ENCODE measurements at regions not wholly inside any gene's neighbourhood (a gene's known extent, or its start where the extent isn't known, plus 50 kb on each side); places are given as distances from the start of the nearest gene placed in this dataset.
A peak's percentile ranks its signal among the peaks of the same experiment; 100 is the strongest.
"Not testable (repeated sequence)": the region's sequence is repeated elsewhere in the genome, so short reads cannot be mapped to it uniquely, and the experiment has no call there.

GRCh38 chr5:126683912-126684311 is 83.2 kb downstream of the PHAX start:
- intact Hi-C loops (cut with micrococcal nuclease) = no loop called here
- no peak for TF ChIP-seq CTCF (IDR thresholded peaks at IDR 0.05)
- no peak for DNase-seq
- H3K4me3 Mint-ChIP-seq = no peak overlapping the region
- H3K27ac Mint-ChIP-seq = no peak overlapping the region
- no peak overlapping the region for H3K9ac ChIP-seq (ENCODE audit: insufficient read depth, low read length, poor library complexity, severe bottlenecking)
- H3K4me1 ChIP-seq (ENCODE audit: control insufficient read depth in 1 of 2, insufficient read depth in 2 of 2, low read length in 2 of 2) = peaks cover 13% of the 10 kb centered on the region in 2 donors
- H4K20me1 ChIP-seq (ENCODE audit: insufficient read depth, low read length) = no peaks in the 10 kb centered on the region
- H3K9me3 Mint-ChIP-seq = peaks cover 0 to 3% (median 0%) of the 10 kb centered on the region in 7 donors
- H3K4me2 ChIP-seq (replicated peaks; ENCODE audit: extremely low read depth, low read length, poor library complexity, severe bottlenecking) = no peak overlapping the region
- no peaks in the 10 kb centered on the region for H3K36me3 ChIP-seq (replicated peaks in 1 of 2; ENCODE audit: control insufficient read depth in 1 of 2, insufficient read depth in 2 of 2, low read length in 2 of 2)
- no peaks in the 10 kb centered on the region for H3K27me3 ChIP-seq (ENCODE audit: control insufficient read depth in 2 of 2, insufficient read depth in 2 of 2, low read length in 2 of 2)
- peaks cover 11% of the 10 kb centered on the region for H3K79me2 ChIP-seq (ENCODE audit: insufficient read depth, low read length)
- no peak overlapping the region for H2AFZ ChIP-seq (ENCODE audit: insufficient read depth, low read depth, low read length, poor library complexity, severe bottlenecking)
- no peak overlapping the region for H3K4me3 ChIP-seq (replicated peaks in 1 of 3; ENCODE audit: low read depth in 2 of 3, low read length in 3 of 3)
- H3K36me3 Mint-ChIP-seq = no peaks in the 10 kb centered on the region
- no peak overlapping the region for H3K27ac ChIP-seq (ENCODE audit: low read depth in 1 of 2, low read length in 2 of 2)
- peaks cover 0 to 2% (median 0%) of the 10 kb centered on the region in 3 donors for H3K27me3 Mint-ChIP-seq (ENCODE audit: low read depth in 3 of 3)
- peaks cover 22% of the 10 kb centered on the region for H3K4me1 Mint-ChIP-seq
- H3K9me3 ChIP-seq (replicated peaks in 1 of 2; ENCODE audit: control insufficient read depth in 1 of 2, insufficient read depth in 1 of 2, low read length in 2 of 2) = no peaks in the 10 kb centered on the region
- WGBS (ENCODE audit: insufficient coverage) = 75% methylated on average over 1 of the region's 2 CpGs

GRCh38 chr5:126684656-126685442 is 84.1 kb downstream of the PHAX start:
- intact Hi-C loops (cut with micrococcal nuclease); H2AFZ ChIP-seq (ENCODE audit: insufficient read depth, low read depth, low read length, poor library complexity, severe bottlenecking); H3K27ac ChIP-seq (ENCODE audit: low read depth in 1 of 2, low read length in 2 of 2); H3K9me3 Mint-ChIP-seq; H4K20me1 ChIP-seq (ENCODE audit: insufficient read depth, low read length); H3K79me2 ChIP-seq (ENCODE audit: insufficient read depth, low read length); H3K4me1 ChIP-seq (ENCODE audit: control insufficient read depth in 1 of 2, insufficient read depth in 2 of 2, low read length in 2 of 2); H3K4me3 ChIP-seq (replicated peaks in 1 of 3; ENCODE audit: low read depth in 2 of 3, low read length in 3 of 3); H3K4me3 Mint-ChIP-seq; H3K36me3 Mint-ChIP-seq; H3K4me2 ChIP-seq (replicated peaks; ENCODE audit: extremely low read depth, low read length, poor library complexity, severe bottlenecking); H3K36me3 ChIP-seq (replicated peaks in 1 of 2; ENCODE audit: control insufficient read depth in 1 of 2, insufficient read depth in 2 of 2, low read length in 2 of 2); H3K9ac ChIP-seq (ENCODE audit: insufficient read depth, low read length, poor library complexity, severe bottlenecking); H3K9me3 ChIP-seq (replicated peaks in 1 of 2; ENCODE audit: control insufficient read depth in 1 of 2, insufficient read depth in 1 of 2, low read length in 2 of 2); H3K27me3 ChIP-seq (ENCODE audit: control insufficient read depth in 2 of 2, insufficient read depth in 2 of 2, low read length in 2 of 2); H3K27me3 Mint-ChIP-seq (ENCODE audit: low read depth in 3 of 3); DNase-seq: not testable (repeated sequence)
- 89% methylated on average over 8 of the region's 13 CpGs for WGBS (ENCODE audit: insufficient coverage)
- peaks cover 13% of the 10 kb centered on the region for H3K4me1 Mint-ChIP-seq
- peak overlapping the region in 1 of 7 donors; percentile 3 for H3K27ac Mint-ChIP-seq
